GM21723 (cell line): ENCODE measurements at regions not wholly inside any gene's neighbourhood (a gene's known extent, or its start where the extent isn't known, plus 50 kb on each side); places are given as distances from the start of the nearest gene placed in this dataset.

Experiments
- ATAC-seq: cut with Tn5 transposase; IDR thresholded peaks from one replicate; pipeline ENCODE4 v1.9.1; 2021; ENCODE audit warnings: mild to moderate bottlenecking, moderate library complexity; ENCODE audit not compliant: unreplicated experiment

- ATAC-seq: no peak
Measured at GRCh38 chr12:77163074-77164038, 98.0 kb upstream of the E2F7 start.

DNA sequence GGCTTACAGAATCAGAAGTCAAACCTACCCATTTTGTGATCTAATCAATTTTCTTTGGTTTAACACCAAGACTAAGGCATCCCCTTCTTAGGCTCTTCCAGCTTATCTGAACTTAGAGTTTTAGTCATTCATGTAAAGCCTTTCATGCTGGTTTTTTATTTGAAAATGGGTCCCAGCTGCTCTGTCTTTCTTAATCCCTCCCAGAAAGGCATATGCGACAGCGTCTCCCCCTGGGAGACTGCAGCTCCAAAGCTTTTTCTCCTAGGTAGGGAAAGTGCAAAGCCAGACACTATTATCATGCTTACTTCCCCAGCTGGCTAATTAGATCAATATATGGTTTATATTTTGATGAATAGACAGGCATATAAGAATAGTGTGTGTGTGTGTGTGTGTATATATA, 96.6 kb upstream of the E2F7 start:
- no peak for ATAC-seq

GRCh38 chr12:77160931-77161330, 95.6 kb upstream of the E2F7 start:
- no peak for ATAC-seq

- no peak for ATAC-seq
Measured at GRCh38 chr12:77153706-77154105, 88.3 kb upstream of the E2F7 start.

DNA sequence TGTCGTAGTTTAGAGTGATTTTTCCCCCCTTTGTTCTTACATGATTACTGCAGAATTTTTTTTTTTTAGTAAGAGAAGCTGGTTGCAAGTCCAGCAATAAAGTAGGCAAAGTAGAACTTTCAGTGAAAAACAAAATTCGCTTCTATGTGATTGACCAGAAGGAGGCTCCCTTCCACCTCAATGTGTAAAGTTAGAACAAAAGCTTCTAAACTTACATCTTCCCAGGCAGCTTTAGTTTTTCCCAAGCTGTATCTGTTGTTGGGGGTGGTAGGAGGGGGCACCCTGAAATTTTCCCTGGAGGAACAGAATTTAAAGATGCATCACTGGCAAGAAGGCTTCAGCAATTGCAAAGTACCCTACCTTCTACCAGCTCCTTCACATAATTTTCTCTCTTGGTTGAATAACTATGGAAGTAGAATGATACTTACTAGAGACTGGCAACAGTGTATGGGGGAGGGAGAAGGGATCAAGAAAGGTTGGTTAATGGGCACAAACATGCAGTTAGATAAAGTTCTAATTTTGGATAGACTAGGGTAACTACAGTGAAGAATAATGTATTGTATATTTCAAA, 87.3 kb upstream of the E2F7 start:
- ATAC-seq: no peak

DNA sequence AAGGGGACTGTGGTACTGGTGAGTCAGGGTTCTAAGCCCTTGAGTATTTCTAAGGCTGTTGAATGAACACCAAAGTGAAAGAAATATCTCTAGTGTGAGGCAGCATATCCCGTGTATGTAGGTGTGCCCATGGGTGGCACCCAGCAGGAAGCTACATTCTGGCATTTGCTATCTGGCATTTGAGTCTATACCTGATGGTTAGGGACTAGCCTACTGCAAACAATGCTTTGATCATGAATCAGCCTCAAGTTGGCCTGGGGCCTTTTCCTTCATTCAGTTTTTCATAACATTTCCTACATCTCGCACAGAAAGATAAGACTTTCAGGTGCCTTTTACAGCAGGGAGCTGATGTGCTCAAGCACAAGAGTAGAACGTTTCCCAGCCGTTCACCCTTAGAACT, 85.7 kb upstream of the E2F7 start:
- no peak for ATAC-seq

- peak; percentile 69 for ATAC-seq
Measured at GRCh38 chr12:77133566-77133965, 68.2 kb upstream of the E2F7 start.

DNA sequence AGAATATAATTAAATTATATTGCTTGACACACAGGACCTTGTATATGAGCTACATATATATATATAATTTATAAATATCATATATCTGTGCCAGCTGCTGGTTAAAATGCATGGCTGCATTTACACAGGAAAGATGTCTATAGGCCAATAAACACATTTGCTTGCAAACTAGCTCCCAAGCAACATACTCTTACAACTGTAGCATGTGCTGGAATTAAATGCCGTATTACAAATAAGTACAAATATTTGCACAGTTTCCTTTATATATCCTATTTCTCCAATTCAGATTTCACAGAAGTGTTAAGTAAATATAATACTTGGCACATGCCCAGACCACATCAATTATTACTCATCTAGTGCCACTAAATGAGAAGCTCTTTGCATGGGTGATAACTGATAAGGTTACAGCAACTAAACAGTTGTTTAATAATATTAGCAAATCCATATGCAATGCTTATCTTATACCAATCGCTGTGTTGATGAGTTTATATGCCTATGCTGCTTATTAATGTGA, 66.7 kb upstream of the E2F7 start:
- no peak for ATAC-seq

GRCh38 chr12:77130193-77130592, 64.8 kb upstream of the E2F7 start:
- ATAC-seq: no peak

- ATAC-seq: no peak
Measured at GRCh38 chr12:77124767-77125166, 59.4 kb upstream of the E2F7 start.

DNA sequence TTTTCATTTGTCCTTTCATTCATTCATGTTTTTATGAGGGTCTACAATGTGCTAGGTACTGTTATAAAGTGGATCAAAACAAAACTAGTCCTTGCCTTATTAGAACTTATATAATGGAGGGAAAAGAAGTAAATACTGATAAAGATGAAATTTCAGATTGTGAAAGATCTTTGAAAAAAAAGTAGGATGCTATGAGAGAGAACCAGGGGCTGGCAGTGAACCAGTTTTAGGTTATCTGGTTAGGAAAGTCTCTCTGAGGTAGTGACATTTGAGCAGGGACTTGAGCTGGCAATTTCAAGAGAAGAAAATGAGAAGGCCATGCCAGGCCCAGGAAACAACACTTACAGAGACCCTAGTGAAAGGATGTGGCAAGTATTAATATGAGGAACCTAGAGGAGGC, 57.3 kb upstream of the E2F7 start:
- no peak for ATAC-seq

DNA sequence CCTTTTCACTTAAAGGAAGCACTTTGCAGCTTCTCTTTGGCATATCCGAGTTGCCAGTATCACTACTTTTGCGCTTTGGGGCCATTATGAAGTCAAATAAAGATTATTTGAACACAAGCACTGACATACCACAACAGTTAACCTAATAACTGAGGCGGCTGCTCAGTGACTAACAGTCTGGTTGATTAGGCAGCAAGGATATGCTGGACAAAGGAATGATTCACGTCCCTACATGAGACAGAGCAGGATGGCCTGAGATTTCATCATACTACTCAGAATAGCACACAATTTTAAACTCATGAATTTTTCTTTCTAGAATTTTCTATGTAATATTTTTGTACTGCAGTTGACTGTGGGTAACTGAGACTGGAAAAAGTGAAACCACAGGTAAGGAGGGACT, 56.9 kb upstream of the E2F7 start:
- no peak for ATAC-seq

- no peak for ATAC-seq
Measured at GRCh38 chr12:77120156-77121085, 55.1 kb upstream of the E2F7 start.

- no peak for ATAC-seq
Measured at GRCh38 chr12:77118696-77119095, 53.3 kb upstream of the E2F7 start.

- ATAC-seq: no peak
Measured at GRCh38 chr12:77116277-77116676, 50.9 kb upstream of the E2F7 start.

- ATAC-seq: no peak
Measured at GRCh38 chr12:77115471-77115870, 50.1 kb upstream of the E2F7 start.
